ENCODE measurements at regions not wholly inside any gene's neighbourhood (a gene's known extent, or its start where the extent isn't known, plus 50 kb on each side); places are given as distances from the start of the nearest gene placed in this dataset.

- TF ChIP-seq, protein P1, sequence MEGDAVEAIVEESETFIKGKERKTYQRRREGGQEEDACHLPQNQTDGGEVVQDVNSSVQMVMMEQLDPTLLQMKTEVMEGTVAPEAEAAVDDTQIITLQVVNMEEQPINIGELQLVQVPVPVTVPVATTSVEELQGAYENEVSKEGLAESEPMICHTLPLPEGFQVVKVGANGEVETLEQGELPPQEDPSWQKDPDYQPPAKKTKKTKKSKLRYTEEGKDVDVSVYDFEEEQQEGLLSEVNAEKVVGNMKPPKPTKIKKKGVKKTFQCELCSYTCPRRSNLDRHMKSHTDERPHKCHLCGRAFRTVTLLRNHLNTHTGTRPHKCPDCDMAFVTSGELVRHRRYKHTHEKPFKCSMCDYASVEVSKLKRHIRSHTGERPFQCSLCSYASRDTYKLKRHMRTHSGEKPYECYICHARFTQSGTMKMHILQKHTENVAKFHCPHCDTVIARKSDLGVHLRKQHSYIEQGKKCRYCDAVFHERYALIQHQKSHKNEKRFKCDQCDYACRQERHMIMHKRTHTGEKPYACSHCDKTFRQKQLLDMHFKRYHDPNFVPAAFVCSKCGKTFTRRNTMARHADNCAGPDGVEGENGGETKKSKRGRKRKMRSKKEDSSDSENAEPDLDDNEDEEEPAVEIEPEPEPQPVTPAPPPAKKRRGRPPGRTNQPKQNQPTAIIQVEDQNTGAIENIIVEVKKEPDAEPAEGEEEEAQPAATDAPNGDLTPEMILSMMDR (IDR thresholded peaks at IDR 0.05), result no peak
- no peak for TF ChIP-seq POLR2A (IDR thresholded peaks at IDR 0.05)
Observed at GRCh38 chr10:101293007-101293723, 60.8 kb upstream of the BTRC start.
